Smooth muscle cell of the brain vasculature (primary cell): ENCODE measurements at regions not wholly inside any gene's neighbourhood (a gene's known extent, or its start where the extent isn't known, plus 50 kb on each side); places are given as distances from the start of the nearest gene placed in this dataset.

Experiments used
- DNase-seq: peaks from one replicate; pipeline ENCODE4 v3.0.0-alpha.2; 2012; ENCODE audit warnings: low read depth, low spot score

DNA sequence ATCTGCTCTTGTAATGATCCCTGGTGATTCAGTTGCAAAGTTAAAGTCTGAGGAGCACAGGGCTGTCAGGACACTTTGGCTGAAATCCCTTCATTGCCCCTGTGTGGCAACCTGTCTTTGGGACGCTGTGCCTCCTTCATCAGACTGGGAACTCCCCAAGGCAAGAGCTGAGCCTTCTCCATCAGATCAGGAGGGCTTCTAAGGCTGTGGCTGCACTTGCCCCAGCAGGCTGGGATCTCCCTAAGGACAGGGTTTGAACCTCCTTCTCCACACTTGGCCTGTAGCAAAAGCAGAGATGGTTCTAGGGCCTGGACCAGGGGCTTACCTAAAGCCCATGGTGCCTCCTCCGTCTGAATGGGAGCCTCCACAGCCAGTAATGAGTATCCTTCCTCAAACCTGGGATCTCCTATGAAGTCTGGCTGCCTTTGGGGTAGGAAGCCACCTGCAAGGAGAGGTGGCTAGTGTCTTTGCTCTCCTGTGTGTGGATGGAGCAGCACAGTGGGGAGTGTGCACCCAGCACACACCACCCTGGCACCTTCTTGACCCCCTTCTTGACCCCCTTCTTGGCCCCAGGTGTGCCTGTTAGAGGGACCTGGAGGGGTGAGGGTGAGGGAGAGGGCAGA, 79.0 kb upstream of the NKD1 start:
- DNase-seq = no peak

DNA sequence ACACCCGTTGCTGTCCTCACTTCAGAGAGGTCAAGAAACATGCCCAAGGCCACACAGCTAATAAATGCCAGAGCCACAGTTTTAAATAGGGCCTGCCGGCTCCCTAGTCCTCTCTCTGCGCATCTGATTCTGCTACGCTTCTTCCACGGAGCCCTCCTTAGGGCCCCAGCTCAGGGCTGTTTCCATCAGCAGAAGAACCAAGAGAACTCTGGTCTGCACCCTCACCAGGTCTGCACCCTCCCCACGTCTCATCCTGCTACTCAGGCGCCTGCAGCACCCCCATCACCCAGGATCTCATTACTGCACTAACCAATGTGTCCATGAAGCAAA, 79.5 kb upstream of the NKD1 start:
- DNase-seq = no peak

DNA sequence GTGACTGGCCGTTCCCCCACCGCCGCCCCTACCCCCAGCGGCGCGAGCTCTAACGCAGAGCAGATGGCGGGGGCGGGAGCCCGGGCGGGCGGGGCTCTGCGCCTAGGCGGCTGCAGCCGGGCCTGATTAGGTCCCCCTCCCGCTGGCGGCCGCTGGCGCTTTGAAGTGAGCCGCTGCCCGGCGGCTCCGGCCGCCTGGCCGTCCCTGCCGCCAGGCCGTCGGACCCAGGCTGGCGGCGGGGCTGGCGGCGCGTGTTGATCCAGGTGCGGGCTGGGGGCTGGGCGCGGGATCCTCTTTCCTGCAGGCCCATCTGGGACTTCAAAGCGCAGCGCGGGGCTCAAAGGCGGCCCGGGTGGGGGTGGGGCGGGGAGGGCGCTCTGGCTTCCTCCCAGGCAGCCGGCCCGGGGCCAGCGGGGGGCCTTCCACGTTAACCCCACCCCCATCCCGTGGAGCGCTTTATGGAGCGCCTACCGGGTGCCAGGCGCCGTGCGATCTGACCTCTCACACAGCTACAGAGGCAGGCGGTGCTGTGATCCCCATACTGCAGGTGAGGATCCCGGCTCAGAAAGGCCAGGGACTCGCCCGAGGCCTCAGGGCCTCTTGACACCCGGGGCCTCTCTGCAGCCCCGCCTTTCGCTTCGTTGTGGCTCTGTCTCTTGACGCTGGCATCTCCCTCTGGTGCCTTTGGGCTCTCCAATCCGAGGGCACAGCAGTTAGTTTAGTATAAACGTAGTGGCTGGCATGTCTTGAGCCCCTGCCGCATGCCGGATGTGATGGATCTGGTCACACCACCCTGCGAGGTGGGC, 80.0 kb upstream of the NKD1 start:
- DNase-seq = peak; percentile 6

DNA sequence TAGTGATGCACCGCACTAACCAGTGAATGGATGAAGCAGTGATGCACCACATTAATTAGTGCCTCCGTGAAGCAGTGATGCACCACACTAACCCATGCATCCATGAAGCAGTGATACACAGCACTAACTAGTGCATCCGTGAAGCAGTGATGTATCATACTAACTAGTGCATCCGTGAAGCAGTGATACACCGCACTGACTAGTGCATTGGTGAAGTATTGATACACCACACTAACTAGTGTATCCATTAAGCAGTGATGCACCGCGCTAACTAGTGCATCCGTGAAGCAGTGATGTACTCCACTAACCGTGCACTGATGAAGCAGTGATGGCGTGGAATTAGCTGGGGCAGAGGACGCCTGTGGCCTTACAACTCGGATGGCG, 80.6 kb upstream of the NKD1 start:
- no peak for DNase-seq

DNA sequence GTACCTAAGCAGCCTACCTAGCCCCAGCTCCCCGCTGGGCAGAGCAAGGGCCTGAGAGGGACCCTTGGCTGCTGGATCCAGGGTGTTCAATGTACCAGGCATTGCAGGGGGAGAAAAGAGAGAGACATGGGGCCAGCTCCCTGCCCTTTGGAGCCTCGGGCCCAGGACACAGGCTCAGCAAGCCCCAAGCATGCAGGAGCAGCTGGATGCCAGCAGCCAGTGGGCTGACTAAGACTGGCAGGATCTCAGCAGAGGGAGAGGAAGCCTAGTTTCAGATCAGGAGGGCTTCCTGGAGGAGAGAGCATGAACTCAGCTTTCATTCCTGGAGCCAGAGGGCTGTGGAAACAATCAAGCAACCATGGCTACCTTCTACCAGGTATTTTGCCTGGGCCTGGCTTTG, 82.0 kb upstream of the NKD1 start:
- DNase-seq = no peak

DNA sequence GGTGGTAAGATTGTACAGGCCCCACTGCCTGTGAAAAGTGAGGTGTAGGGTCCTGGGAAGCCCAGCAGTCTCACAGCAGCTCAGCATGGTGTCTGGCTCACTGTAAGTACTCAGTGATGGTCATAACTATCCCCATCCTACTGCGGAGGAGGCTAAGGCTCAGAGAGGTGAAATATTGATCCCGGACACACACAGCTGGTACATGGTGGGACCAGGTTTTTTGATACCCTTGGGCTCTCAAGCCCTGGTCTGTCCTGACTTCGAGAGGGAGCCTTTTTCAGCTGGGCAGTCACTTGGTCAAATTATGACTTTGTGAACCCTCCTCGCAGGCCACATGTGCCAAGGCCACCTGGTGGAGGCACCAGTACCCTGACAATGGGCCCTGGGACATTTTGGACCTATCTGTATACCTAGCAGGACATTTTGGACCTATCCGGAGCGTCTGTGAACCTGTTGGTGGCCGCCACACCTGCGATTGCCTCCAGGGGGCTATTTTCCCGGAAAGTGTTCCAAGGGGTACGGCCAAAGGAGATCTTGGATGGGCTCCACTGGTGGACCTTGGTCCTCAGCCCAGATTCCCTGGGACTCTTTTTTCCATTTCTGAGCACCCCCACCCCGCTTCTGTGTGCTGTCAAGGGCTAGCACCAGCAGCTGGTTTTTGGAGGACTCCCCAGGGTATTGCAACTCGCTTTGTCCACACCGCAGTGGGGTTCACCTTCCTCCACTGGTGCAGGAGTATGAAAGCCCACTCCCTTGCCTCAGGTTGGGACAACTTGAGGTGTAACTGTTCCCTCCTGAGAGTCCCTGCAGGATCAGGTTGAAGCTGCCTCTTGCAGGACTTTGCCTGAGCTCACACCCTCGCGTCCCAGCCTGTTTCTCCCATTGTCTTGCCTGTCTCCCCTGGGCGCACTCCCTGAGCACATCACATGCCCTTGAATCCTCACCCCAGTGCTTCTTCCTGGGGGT, 83.6 kb upstream of the NKD1 start:
- no peak for DNase-seq

DNA sequence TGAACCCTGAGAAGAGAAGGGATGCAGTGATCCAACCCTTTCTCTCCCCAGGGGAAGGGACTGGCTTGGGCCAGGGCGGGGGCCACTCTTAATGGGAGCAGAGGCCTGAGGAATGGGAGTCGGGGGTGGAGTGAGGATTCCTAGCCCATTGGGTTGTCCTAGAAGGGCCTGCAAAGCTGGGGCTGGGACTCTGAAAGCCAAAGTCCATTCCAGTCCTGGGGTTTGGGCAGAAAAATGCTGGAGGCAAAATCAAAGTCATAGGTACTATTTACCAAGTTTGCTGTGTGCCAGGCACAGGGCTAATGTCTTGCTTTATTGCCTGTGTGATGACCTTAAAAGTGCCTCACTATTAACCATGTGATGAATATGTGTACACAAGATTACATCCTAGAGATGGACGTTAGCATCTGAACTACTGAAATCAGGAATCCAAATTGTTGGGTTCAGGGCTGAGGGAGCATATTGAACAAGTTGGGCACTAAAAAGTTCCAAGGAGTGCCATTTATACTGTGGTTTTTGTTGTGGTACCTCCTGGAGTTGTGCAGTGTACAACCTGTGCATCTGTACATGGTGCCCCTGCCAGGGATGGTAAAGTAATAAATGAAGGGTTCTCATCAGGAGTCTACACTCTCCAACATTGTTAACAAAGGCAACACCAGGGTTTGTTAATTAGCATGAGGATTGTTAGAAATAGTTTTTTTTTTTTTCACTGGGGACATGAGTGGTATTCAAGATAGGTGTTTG, 84.4 kb upstream of the NKD1 start:
- DNase-seq = no peak

DNA sequence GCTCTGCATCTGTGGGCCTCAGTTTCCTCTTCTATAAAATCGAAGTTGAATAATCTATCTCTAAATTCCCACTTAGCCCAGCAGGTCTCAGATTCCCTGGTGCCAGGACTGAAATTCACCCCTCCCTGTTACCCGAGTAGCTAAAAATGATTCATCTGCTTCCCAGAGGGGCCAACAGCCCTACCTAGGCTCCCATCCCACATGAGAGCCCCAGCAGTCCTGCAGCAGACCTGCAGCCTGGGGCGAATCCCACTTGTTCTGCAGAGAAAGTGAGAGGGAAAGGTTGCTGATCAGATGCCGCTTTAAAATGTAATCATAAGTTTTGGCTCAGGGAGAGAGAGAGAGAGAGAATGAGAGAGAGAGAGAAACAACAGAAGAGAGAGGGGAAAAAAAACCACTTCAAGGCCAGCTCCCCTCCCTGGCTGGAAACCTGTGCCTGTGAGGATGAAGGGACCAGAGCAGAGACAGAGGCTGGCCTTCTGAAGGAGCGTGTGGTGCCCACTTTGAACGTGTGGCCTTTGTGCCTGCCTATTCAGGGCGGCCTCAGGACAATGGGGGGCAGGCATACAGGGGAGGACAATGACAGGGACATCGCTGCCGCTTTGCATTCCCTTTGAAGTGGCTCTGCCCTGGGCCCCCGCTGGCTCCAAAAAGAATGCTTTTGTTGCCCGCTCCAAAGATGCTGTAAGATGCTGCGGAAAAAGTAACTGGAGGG, 85.2 kb upstream of the NKD1 start:
- no peak for DNase-seq

DNA sequence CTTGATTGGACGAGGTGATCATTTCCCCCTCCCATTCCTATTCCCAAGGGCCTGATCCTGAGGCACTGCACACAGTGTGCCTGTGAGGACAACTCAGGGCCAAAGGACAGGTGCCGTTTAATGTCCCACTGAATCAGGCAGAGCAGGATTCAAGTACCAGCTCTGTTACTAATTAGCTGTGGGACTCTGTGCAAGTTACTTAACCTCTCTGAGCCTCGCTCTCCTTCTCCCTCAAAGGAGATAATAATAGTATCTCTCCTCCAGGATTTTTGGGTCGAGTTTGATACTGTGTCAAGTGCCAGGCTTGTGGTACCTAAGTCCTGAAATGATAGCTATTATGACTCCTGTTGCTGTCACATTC, 86.8 kb upstream of the NKD1 start:
- DNase-seq = no peak

DNA sequence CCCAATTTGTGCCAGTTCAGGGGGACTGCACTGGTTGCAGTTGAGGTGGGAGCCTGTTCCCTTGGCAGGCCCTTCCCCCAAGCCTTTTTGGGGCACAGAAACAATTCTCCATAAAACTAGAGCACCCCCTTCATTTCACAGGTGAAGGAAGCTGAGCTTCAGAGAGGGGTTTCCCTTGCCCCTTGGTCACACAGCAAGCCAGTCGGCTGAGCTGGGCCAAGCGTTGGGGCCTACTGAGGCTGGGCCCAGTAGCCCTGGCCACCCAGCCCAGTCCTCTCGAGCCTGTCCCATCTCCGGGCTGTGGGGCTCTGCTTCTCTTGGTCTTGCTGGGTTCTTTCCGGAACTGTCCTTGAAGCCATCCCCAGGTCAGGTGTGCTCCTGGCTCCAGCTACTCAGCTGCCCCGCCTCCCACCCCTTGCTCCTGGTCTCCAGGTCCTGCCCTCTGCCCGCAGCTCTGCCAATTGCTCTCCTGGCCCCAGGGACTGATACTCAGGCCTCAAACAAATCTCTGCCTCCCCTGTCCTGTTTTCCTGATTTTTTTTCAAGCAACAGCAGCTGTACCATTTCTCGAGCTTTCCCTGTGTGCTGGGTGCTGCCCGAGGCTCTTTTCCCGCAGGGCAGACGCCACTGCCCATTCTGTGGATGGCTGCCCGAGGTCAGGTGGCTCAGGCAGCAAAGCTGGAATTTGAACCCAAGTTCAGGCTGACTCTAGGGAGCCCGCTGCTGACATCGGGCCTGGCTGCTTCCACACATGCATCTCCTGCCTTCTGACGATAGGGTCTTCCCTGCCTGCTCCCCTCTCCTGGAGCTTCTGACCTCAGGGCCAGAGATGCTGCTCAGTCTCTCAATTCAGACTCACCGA, 87.4 kb upstream of the NKD1 start:
- no peak for DNase-seq

DNA sequence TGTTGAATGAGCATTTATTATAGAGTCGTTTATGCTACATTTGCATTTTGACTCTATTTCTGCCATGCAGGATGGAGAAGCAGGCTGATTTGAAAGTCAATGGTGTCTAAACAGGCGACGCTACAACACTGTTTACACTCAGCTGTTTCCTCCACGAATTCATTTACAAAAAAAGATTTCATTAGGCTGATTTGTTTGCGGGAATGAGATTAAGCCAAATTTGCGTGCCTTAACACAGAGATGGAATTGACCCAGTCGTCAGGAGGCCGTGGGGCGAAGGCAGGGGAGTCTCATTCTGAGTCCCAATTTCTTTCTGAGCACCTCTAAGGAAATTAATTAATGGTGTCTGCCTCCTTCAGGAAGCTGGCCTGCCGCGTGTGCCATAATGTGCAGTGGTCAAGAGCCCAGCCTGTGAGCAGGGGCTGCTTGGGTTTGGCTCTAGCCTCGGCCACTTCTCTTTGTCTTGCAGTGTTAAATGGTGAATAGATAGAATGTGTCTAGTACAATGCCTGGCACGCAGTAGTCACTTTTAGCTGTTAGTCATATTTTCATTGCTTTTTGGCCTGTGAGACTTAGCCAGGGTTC, 88.6 kb upstream of the NKD1 start:
- DNase-seq = no peak

DNA sequence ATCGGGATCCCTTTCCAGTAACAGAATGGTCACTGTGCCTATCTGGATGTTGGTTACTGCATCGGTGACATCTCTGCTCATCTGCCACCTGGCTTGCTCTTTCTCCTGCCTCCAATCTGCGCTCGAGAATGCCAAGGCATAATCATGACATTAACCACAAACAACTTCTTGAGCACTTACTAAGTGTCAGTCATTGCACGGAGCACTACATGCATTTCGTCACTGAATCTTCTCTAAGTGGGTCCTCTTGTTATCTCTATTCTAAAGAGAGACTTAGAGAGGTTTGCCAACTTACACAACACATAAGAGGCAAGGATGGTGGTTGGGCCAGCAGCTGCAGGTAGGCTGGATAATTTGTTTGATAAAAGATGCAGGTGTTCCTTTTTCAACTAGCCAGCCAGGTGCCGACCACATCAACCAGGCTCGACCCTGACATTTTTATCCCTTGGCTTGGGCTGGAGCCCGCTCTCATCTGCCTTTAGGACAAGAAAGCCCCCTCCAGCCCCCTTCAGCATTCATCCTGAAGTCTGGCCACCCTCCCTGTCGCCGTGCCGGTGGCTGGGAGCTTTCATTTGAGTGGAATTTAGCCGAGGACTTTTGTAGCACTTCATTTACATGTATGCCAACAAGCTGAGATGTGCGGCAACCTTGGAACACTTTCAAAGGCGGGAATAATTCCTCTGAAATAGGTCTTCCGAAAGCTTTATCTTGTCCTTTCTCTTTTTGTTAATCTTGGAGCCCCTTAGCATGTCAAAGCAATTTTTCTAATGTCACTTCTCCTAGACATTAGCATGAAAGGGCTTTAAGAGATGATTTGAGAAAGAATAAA, 89.3 kb upstream of the NKD1 start:
- no peak for DNase-seq

DNA sequence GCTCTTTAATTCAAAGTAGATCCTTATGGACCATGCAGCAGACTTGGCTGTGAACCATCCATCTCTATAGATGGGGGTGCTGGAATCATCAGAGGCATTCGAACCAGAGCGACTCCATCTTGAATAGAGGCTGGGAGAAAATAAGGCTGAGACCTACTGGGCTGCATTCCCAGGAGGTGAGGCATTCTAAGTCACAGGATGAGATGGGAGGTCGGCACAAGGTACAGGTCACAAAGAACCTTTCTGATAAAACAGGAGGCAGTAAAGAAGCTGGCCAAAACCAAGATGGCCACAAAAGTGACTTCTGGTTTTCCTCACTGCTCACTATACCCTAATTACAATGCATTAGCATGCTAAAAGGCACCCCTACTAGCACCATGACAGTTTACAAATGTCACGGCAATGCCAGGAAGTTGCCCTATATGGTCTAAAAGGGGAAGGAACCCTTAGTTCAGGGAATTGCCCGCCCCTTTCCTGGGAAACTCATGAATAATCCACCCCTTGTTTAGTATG, 89.2 kb upstream of the BRD7 start:
- no peak for DNase-seq

DNA sequence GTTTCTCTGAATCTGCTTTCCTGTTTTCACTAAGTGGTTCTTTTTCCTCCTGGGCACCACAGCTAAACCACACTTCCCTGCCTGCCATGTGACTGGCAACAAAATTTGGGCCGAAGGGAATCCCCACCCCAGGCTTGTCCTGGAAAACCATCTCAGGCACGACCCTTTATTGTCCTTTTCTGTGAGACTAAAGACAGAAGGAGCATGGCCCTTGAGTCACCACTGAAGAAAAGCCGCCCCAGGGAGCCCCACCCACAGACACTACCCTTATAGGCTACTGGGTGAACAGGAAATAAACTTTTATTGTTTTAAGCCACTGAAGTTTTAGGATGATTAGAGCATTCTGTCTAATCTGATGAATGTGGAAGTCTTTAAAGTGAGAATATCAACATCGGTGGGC, 88.6 kb upstream of the BRD7 start:
- no peak for DNase-seq

DNA sequence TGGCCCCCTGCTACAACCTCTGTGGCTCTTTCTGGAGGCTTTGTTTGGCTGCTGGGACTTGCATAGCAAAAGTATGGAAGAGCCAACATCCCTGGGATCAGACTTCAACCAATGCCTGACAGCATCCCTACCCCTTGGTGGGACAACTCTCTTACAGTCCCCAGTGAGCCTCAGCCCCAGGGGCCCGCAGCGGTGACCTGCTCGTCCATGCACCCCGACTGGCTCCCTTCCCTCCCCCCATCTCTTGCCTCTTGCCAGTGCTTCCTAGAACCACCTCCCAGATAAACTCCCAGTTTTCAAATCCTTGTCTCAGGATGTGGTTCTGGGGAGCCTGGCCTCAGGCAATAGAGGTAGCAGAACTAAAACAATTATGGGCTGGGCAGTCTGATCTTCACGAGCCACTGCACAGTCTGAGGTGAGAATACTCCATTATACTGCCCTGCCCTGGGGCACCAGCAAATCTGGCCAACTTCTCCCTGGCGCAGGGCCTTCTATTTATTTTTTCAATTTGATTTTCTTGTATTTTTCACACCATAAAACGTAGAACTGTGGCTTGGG, 86.6 kb upstream of the BRD7 start:
- DNase-seq = no peak

DNA sequence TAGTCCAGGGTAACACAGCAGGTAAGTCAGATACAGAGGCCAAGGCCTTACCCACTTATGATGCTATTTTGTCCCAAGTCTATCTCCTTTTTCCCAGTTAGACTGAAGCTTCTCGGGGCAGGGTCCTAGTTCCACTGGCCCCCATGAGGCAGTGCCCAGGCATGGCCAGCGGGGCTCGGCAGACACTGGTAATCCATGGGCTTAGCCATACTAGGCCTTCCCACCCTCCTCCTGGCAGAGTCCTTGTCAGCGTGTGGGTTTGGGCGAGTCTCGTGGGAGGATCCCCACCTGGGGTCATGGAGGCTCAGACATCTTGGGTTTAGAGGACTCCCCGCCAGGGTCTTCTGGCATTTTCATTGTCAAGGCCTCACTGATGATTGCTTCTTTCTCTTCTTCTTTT, 84.7 kb upstream of the BRD7 start:
- no peak for DNase-seq

DNA sequence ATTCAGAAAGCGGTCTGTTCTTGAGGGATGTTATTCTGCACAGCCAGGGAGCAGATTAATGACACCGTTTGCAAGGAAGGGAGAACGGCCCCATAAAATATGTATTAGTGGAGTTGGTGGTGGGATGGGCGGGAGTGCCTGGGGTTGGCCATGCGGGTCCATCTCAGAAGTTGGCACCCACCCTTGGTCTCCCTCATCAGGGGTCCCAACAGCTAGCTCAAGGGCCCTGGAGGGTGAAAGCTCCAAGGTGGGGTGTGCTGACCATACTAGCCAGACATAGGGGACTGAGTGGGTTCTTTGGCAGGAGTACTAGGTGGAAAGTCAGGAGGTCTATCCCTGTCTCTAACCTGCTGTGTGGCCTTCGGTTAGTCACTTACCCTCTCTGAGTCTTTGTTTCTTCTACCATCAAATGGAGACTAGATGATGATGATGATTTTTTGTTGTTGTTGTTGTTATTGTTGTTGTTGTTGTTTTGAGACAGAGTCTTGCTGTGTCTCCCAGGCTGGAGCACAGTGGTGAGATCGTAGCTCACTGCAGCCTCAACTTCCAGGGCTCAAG, 83.2 kb upstream of the BRD7 start:
- DNase-seq = no peak

DNA sequence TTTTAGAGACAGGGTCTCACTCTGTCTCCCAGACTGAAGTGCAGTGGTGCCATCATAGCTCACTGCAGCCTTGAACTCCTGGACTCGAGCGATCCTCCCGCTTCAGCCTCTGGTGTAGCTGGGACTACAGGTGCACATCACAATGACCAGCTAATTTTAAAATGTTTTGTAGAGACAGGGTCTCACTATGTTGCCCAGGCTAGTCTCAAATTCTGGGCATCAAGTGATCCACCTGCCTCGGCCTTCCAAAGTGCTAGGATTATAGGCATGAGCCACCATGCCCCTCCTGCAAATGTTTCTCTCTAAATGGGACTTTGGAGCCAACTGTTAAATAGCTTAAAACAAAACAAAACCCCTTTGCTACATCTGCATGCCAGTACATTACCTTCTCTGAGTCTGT, 82.2 kb upstream of the BRD7 start:
- no peak for DNase-seq
